ENCODE measurements at regions not wholly inside any gene's neighbourhood (a gene's known extent, or its start where the extent isn't known, plus 50 kb on each side); places are given as distances from the start of the nearest gene placed in this dataset.

DNA sequence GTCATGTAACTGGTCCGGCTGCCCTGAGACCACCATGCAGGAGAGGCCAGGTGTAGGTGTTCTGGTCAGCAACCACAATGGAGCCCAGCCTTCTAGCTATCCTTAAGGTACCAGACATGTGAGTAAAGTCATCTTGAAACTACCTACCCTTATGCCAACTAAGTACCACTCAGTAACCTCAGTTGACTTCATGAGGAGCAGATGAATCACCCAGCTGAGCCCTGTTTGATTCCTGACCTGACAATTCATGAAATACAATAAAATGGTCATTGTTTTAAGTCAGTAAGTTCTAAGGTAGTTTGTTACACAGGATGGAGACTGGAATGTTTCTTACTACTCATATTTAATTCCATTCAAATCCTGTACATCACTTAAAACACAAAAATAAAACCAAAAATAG lies 113.1 kb upstream of the LMO4 start:
- 100% methylated on average over 1 of the region's 1 CpG for WGBS, 2 donors (ENCODE audit: low coverage in 1 of 2)
- Histone ChIP-seq H3K27ac (no peak overlapping the region), H3K36me3 (no peaks in the 10 kb centered on the region), H3K27me3 (no peaks in the 10 kb centered on the region), H3K4me1 (no peaks in the 10 kb centered on the region), H3K4me3 (no peak overlapping the region), H3K9me3 (peaks cover 0 to 16% (median 0%) of the 10 kb centered on the region in 3 donors)
- no peak for ATAC-seq
- no peak for TF ChIP-seq POLR2A (IDR thresholded peaks at IDR 0.05)
- no peak for TF ChIP-seq POLR2AphosphoS5 (IDR thresholded peaks at IDR 0.05)
- TF ChIP-seq EP300 (IDR thresholded peaks at IDR 0.05), result no peak
- TF ChIP-seq, protein P1, sequence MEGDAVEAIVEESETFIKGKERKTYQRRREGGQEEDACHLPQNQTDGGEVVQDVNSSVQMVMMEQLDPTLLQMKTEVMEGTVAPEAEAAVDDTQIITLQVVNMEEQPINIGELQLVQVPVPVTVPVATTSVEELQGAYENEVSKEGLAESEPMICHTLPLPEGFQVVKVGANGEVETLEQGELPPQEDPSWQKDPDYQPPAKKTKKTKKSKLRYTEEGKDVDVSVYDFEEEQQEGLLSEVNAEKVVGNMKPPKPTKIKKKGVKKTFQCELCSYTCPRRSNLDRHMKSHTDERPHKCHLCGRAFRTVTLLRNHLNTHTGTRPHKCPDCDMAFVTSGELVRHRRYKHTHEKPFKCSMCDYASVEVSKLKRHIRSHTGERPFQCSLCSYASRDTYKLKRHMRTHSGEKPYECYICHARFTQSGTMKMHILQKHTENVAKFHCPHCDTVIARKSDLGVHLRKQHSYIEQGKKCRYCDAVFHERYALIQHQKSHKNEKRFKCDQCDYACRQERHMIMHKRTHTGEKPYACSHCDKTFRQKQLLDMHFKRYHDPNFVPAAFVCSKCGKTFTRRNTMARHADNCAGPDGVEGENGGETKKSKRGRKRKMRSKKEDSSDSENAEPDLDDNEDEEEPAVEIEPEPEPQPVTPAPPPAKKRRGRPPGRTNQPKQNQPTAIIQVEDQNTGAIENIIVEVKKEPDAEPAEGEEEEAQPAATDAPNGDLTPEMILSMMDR (IDR thresholded peaks at IDR 0.05), result no peak

GRCh38 chr1:87218618-87219017 lies 110.1 kb upstream of the LMO4 start:
- TF ChIP-seq EP300 (IDR thresholded peaks at IDR 0.05), result no peak
- no peak for TF ChIP-seq POLR2AphosphoS5 (IDR thresholded peaks at IDR 0.05)
- TF ChIP-seq POLR2A (IDR thresholded peaks at IDR 0.05), result no peak
- H3K27ac ChIP-seq, result no peak overlapping the region
- no peaks in the 10 kb centered on the region for H3K4me1 ChIP-seq
- ATAC-seq, result no peak
- H3K27me3 ChIP-seq, result no peaks in the 10 kb centered on the region
- 80 to 82% methylated on average over 2 of the region's 2 CpGs for WGBS, 2 donors (ENCODE audit: low coverage in 1 of 2)
- H3K9me3 ChIP-seq, result peaks cover 0 to 16% (median 0%) of the 10 kb centered on the region in 3 donors
- no peaks in the 10 kb centered on the region for H3K36me3 ChIP-seq
- no peak overlapping the region for H3K4me3 ChIP-seq

- no peaks in the 10 kb centered on the region for H3K27me3 ChIP-seq
- H3K27ac ChIP-seq, result no peak overlapping the region
- H3K4me1 ChIP-seq, result no peaks in the 10 kb centered on the region
- H3K36me3 ChIP-seq, result no peaks in the 10 kb centered on the region
- TF ChIP-seq, protein P1 (IDR thresholded peaks at IDR 0.05), result no peak
- TF ChIP-seq POLR2AphosphoS5 (IDR thresholded peaks at IDR 0.05) (no peak), EP300 (IDR thresholded peaks at IDR 0.05) (no peak)
- H3K9me3 ChIP-seq, result peaks cover 0 to 16% (median 0%) of the 10 kb centered on the region in 3 donors
- 100% methylated on average over 1 of the region's 1 CpG; no CpG with 5 or more reads in 1 of the 2 donors for whole genome bisulfite sequencing, 2 donors (ENCODE audit: low coverage in 1 of 2)
- no peak for ATAC-seq
- H3K4me3 ChIP-seq, result no peak overlapping the region
Measured at GRCh38 chr1:87219141-87219540, 109.5 kb upstream of the LMO4 start.

GRCh38 chr1:87219626-87220025 lies 109.1 kb upstream of the LMO4 start:
- TF ChIP-seq POLR2A (IDR thresholded peaks at IDR 0.05) (no peak), EP300 (IDR thresholded peaks at IDR 0.05) (no peak), POLR2AphosphoS5 (IDR thresholded peaks at IDR 0.05) (no peak)
- TF ChIP-seq, protein P1 (IDR thresholded peaks at IDR 0.05), result no peak
- H3K36me3 ChIP-seq, result no peaks in the 10 kb centered on the region
- H3K4me3 ChIP-seq, result no peak overlapping the region
- no peak overlapping the region for H3K27ac ChIP-seq
- no peaks in the 10 kb centered on the region for H3K4me1 ChIP-seq
- ATAC-seq, result no peak
- WGBS, 2 donors (ENCODE audit: low coverage in 1 of 2), result 83 to 90% methylated on average over 2 of the region's 4 CpGs
- H3K9me3 ChIP-seq, result peaks cover 0 to 16% (median 0%) of the 10 kb centered on the region in 3 donors
- no peaks in the 10 kb centered on the region for H3K27me3 ChIP-seq

DNA sequence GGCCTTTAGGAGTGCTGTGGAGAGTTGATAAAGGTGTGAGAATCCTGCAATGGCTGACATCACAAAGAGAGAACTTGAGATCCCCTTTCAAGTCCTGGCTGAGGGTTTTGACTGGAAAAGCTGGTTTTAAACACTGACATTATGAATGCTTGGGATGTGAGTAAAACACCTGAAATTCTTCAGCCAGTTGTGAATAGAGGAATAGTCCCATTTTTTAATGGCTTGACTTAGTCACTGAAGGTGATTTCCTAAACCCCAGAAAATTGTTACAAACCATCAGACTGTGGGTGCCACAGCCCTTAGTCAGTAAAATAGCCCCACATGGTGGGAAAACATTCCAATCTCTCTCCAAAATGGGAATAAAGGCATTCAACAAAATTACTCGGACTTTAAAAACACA lies 107.7 kb upstream of the LMO4 start:
- H3K9me3 ChIP-seq, result peaks cover 0 to 6% (median 0%) of the 10 kb centered on the region in 3 donors
- H3K36me3 ChIP-seq, result no peaks in the 10 kb centered on the region
- no peak for ATAC-seq
- TF ChIP-seq POLR2A (IDR thresholded peaks at IDR 0.05), result no peak
- no peak for TF ChIP-seq POLR2AphosphoS5 (IDR thresholded peaks at IDR 0.05)
- no peak for TF ChIP-seq EP300 (IDR thresholded peaks at IDR 0.05)
- TF ChIP-seq, protein P1 (IDR thresholded peaks at IDR 0.05), result no peak
- H3K27ac ChIP-seq, result no peak overlapping the region
- H3K4me1 ChIP-seq, result peaks cover 0 to 3% (median 0%) of the 10 kb centered on the region in 3 donors
- 50 to 75% methylated on average over 1 of the region's 1 CpG for WGBS, 2 donors (ENCODE audit: low coverage in 1 of 2)
- H3K4me3 ChIP-seq, result no peak overlapping the region
- H3K27me3 ChIP-seq, result no peaks in the 10 kb centered on the region
